PC-3 (cell line): ENCODE measurements at regions not wholly inside any gene's neighbourhood (a gene's known extent, or its start where the extent isn't known, plus 50 kb on each side); places are given as distances from the start of the nearest gene placed in this dataset.
"Not testable (repeated sequence)": the region's sequence is repeated elsewhere in the genome, so short reads cannot be mapped to it uniquely, and the experiment has no call there.

Source experiments
- ATAC-seq: fragments of 200-7000 bp; cut with Tn5 transposase; 2 replicates; pipeline ENCODE4 v1.9.1; 2020; ENCODE audit warnings: mild to moderate bottlenecking, moderate library complexity
- BruUV-seq: library from RNA; stranded (reverse); fragments of 400-500 nt; replicated peaks from 2 replicates; lab custom pipeline; 2021; lab: Mats Ljungman, UMichigan
- CTCF ChIA-PET: fragments of 300-600 bp; sonication (Branson Sonifier 250); formaldehyde crosslinking; loops from one replicate; lab custom pipeline; 2022; ENCODE audit warnings: antibody characterized with exemption; lab: Charles Lee
- POLR2A ChIA-PET: fragments of 300-600 bp; sonication (Branson Sonifier 250); formaldehyde crosslinking; loops from one replicate; lab custom pipeline; 2022; ENCODE audit warnings: antibody characterized with exemption; ENCODE audit not compliant: unreplicated experiment; lab: Charles Lee
- DNase-seq: peaks from one replicate; pipeline ENCODE4 v3.0.0-alpha.2; 2015
- H2AFZ ChIP-seq: fragments of 300-600 bp; sonication (generic); 2 replicates; pipeline ENCODE4 v1.6.0; 2016; ENCODE audit warnings: antibody characterized with exemption, low read length
- H3F3A ChIP-seq: fragments of 300-600 bp; sonication (generic); one replicate; pipeline ENCODE4 v1.6.0; 2017; ENCODE audit warnings: antibody characterized with exemption, low read length, control low read depth, mild to moderate bottlenecking; ENCODE audit not compliant: unreplicated experiment
- H3K27ac ChIP-seq: fragments of 300-600 bp; sonication (generic); 2 replicates; pipeline ENCODE4 v1.5.1; 2016; ENCODE audit warnings: mild to moderate bottlenecking, low read length
- H3K27me3 ChIP-seq: fragments of 300-600 bp; sonication (generic); 2 replicates; pipeline ENCODE4 v1.6.1; 2016; ENCODE audit warnings: low read length, mixed read lengths
- H3K36me3 ChIP-seq: fragments of 300-600 bp; sonication (generic); 2 replicates; pipeline ENCODE4 v1.6.1; 2016; ENCODE audit warnings: low read depth, mixed run types, low read length, mixed read lengths
- H3K4me1 ChIP-seq: fragments of 300-600 bp; sonication (generic); 2 replicates; pipeline ENCODE4 v1.5.1; 2016; ENCODE audit warnings: low read length; ENCODE audit not compliant: insufficient read depth
- H3K4me2 ChIP-seq: fragments of 300-600 bp; sonication (generic); 2 replicates; pipeline ENCODE4 v1.6.0; 2016; ENCODE audit warnings: low read length
- H3K4me3 ChIP-seq: fragments of 300-600 bp; sonication (generic); 2 replicates; pipeline ENCODE4 v1.5.1; 2016; ENCODE audit warnings: mild to moderate bottlenecking, low read length, mixed read lengths
- H3K79me2 ChIP-seq: fragments of 300-600 bp; sonication (generic); 2 replicates; pipeline ENCODE4 v1.6.1; 2017; ENCODE audit warnings: low read length, mixed read lengths
- H3K9ac ChIP-seq: fragments of 300-600 bp; sonication (generic); 2 replicates; pipeline ENCODE4 v1.6.0; 2016; ENCODE audit warnings: mild to moderate bottlenecking, low read length
- H3K9me2 ChIP-seq: fragments of 300-600 bp; sonication (generic); replicated peaks from 2 replicates; pipeline ENCODE4 v1.6.1; 2016; ENCODE audit warnings: mixed run types, low read length, mixed read lengths
- H3K9me3 ChIP-seq: fragments of 300-600 bp; sonication (generic); 2 replicates; pipeline ENCODE4 v1.6.1; 2016; ENCODE audit warnings: low read length, mixed read lengths
- H4K20me1 ChIP-seq: fragments of 300-600 bp; sonication (generic); 2 replicates; pipeline ENCODE4 v1.6.1; 2016; ENCODE audit warnings: low read length, mixed read lengths
- CTCF ChIP-seq: fragments of 300-600 bp; sonication (generic); conservative IDR thresholded peaks from 2 replicates; pipeline ENCODE4 v1.5.1; 2017; ENCODE audit warnings: antibody characterized with exemption, low read depth, mild to moderate bottlenecking, low read length
- EZH2 ChIP-seq: fragments of 300-600 bp; sonication (generic); IDR thresholded peaks from one replicate; pipeline ENCODE4 v1.6.1; 2017; ENCODE audit warnings: antibody characterized with exemption, mild to moderate bottlenecking, low read length; ENCODE audit not compliant: unreplicated experiment
- EZH2phosphoT487 ChIP-seq: fragments of 300-600 bp; sonication (generic); IDR thresholded peaks from 2 replicates; pipeline ENCODE4 v1.6.1; 2018; ENCODE audit warnings: mild to moderate bottlenecking, antibody characterized with exemption, low read length, borderline replicate concordance
- intact Hi-C: fragments of 100-400 bp; cut with micrococcal nuclease; formaldehyde crosslinking; loops from 2 replicates; pipeline ENCODE4 v1.9.0; 2023

DNA sequence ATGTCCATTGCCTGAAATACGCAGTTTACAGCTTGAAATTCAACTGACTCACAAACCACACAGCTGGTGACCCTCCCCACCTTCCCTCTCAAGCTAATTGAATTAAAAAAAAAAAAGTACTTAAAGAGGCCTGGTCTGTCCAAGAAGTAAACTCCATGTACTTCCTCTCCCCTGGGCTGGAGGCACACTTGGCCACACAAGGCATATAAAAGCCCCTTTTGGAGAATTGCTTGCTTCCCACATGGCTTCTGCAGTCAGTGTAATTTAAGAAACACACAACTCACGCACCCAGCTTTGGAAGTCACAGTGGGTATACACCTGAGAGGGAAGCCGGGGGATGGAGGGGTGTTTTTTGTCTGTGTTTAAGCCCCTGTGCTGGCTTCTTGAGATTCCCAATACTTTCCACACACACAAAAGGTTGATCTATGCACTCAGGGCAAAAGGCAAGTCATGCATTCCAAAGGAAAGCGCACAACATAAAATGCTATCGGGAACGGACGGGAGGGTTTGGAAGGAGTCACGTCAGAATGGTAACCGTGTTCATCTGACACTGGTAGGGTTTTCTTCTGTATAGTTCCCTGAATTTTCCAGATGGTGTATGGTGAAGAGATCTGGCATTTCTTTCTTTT is 106.6 kb upstream of the ALDH1A3 start:
- Histone ChIP-seq H3K36me3 (no peaks in the 10 kb centered on the region), H4K20me1 (no peaks in the 10 kb centered on the region), H3K4me2 (no peak overlapping the region), H2AFZ (no peak overlapping the region), H3K4me1 (no peaks in the 10 kb centered on the region), H3K9ac (no peak overlapping the region), H3K9me3 (no peaks in the 10 kb centered on the region), H3K79me2 (no peaks in the 10 kb centered on the region), H3F3A (no peaks in the 10 kb centered on the region), H3K27me3 (no peaks in the 10 kb centered on the region), H3K9me2 (no peaks in the 10 kb centered on the region), H3K27ac (no peak overlapping the region), H3K4me3 (no peak overlapping the region)
- no TSS peak for BruUV-seq
- TF ChIP-seq CTCF, result no peak
- no peak for TF ChIP-seq EZH2phosphoT487
- TF ChIP-seq EZH2, result no peak
- ChIA-PET POLR2A (interaction anchor here (0.5 kb wide), 1 partner anchor 17 kb away, joined by 4 read pairs; no protein-coding TSS in a partner anchor), CTCF (no interaction called here)
- intact Hi-C loops, result no loop called here
- DNase-seq, result no peak
- no peak for ATAC-seq

GRCh38 chr15:100774044-100774443 is 105.6 kb upstream of the ALDH1A3 start:
- H3K79me2 ChIP-seq, H3F3A ChIP-seq, H3K4me3 ChIP-seq, CTCF ChIA-PET, H3K9me3 ChIP-seq, H3K27ac ChIP-seq, H3K36me3 ChIP-seq, H3K9ac ChIP-seq, POLR2A ChIA-PET, ATAC-seq, BruUV-seq, intact Hi-C loops, H3K27me3 ChIP-seq, H2AFZ ChIP-seq, H3K9me2 ChIP-seq, H3K4me2 ChIP-seq, H3K4me1 ChIP-seq, H4K20me1 ChIP-seq, DNase-seq: not testable (repeated sequence)

DNA sequence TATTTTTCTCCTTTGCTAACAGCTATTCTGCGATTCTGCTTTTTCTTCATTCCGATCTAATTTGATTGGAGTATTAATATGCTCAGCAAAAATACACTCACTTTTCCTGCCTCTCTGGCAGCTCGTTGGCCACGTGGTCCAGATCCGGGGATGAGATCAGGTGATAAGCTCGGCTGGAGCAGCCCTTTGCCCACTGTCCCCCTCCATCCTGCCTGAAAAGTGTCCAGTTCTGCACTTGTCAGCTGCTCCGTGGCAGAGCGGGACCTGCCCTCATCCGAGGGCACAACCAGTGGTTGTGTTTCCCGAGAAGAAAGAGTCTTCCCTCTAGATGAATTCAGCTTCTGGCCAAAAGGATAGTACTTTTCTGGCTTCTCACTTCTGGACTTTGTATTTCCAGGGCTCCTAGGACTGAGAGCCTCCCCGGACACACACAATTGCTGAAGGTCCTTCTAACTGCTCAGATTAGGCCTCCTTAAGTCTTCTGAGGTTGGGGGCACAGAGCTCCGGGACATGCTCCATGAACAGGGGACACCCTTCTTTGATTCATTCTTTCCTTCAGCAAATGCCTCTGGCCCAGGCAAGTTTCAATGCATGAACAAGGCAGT is 103.9 kb upstream of the ALDH1A3 start:
- ATAC-seq (no peak), DNase-seq (no peak)
- Histone ChIP-seq H3K9ac (no peak overlapping the region), H3K79me2 (no peaks in the 10 kb centered on the region), H3K4me3 (no peak overlapping the region), H3K9me2 (no peaks in the 10 kb centered on the region), H3K36me3 (no peaks in the 10 kb centered on the region), H3K27me3 (no peaks in the 10 kb centered on the region), H3K4me1 (no peaks in the 10 kb centered on the region), H4K20me1 (no peaks in the 10 kb centered on the region), H2AFZ (no peak overlapping the region), H3K9me3 (no peaks in the 10 kb centered on the region), H3K27ac (no peak overlapping the region), H3K4me2 (no peak overlapping the region), H3F3A (no peaks in the 10 kb centered on the region)
- POLR2A ChIA-PET, result no interaction called here
- CTCF ChIA-PET, result no interaction called here
- no peak for TF ChIP-seq EZH2
- no peak for TF ChIP-seq EZH2phosphoT487
- no peak for TF ChIP-seq CTCF
- intact Hi-C loops, result no loop called here
- BruUV-seq, result no TSS peak
